ENCODE measurements at regions not wholly inside any gene's neighbourhood (a gene's known extent, or its start where the extent isn't known, plus 50 kb on each side); places are given as distances from the start of the nearest gene placed in this dataset.

DNA sequence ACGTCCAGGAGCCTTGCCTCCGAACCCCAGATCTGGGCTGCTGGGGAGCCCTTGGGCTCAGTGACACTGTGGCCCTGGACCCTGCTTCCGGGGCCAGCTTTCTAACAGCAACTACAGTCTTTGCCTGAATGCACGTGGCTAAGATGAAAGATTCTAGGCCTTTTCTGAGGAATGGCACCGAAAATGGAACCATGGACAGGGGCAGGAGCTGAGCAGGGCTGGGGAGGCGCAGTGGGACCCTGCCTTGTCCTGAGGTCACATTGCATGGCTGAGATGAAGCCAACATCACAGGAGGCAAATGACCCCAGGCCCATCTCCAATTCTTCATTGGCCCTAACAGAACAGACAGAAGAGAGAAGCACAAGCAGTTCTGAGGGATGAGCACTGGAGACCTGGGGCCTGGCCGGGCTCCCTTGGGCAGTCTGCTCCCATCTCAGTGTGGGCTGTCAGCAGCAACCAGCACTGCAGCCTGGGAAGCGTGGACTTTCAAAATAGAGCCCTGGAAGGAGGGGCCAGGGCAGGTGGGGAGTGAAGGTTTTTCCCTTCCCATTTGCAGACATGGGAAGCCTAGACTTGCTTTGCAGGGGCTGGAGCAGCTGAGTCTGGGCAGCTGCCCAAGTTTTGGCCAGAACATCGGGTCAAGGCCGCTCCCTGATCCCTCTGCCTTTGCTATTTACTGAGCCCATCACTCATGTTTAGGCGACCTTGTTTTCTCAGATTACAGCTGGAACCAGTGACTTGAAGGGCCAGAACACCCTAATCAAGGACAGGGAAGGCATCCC, 114.4 kb upstream of the TCERG1L start:
- no peak for DNase-seq (ENCODE audit: low spot score)

- no peak for DNase-seq (ENCODE audit: low spot score)
These were observed 115.0 kb upstream of the TCERG1L start for GRCh38 chr10:131426534-131426898.

- DNase-seq (ENCODE audit: low spot score): peak; percentile 22
These were observed 115.8 kb upstream of the TCERG1L start for GRCh38 chr10:131427281-131427680.

GRCh38 chr10:131427901-131428300, 116.4 kb upstream of the TCERG1L start:
- no peak for DNase-seq (ENCODE audit: low spot score)

DNA sequence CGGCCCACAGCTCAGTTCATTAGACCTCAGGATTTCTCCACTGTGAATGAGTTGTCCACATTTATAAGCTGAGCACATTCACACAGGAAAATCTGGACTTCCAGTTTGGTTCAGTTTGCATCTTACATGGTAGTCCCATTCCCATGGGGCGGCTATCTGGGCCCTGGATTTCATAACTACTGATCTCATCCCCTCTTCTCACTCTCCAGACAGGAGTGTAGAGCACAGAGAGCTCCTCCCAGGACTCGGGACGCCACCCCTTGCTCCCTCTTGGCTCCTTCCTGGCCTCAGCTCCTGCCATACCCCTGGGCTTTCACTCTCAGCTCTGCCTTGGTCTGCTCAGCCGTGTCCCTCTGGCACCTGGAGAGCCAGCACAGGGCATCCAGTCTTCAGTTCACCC, 117.6 kb upstream of the TCERG1L start:
- no peak for DNase-seq (ENCODE audit: low spot score)

DNA sequence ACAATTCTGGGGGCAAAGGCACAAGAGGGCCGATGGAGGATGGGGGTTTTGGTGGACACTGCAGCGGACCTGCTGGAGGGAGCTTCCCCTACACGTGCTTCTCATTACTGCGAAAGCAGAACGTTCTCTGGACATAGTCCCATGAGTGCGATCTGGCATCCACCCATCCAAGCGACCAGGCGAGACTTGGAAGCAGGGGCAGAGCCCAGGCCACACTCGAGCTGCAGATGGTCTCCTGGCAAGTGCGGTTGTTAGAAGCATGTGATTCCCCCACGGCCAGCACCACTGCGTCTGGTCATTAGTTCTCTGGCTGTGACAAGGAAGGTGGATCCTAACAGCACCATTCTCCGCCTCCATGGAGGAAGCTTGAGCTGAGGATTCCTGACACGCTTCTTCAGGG, 118.4 kb upstream of the TCERG1L start:
- DNase-seq (ENCODE audit: low spot score): no peak

DNA sequence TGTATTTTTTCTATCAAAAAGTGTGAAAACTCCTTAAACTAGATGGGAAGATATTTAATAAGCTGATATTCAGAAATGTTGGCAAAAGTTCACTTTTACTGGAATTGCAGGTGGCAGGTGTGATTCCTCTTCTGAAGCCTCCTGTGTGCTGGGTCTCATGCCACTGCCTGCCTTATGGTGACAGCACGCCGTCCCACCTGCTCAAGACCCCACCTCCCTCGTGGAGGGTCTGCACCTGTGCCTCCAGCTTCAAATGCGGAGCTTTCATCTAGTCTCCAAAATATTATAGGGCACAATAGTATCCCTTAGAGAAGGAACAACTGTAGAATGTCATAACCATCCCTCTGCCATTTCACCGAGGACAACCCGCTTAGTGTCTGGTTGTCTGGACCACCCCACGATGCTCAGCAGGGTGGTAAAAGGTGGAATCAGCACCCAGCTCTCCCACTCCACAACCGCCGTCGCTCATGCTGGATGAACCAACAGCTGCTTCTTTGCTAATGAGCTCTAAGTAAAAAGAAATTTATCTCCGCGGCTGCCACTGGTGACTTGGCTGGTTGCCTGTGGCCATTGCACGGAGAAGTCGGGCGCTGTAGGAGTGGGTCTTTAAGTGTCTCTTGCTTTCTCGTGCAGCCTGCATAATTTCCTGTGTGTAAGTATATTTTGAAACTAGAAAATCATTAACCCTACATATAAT, 119.3 kb upstream of the TCERG1L start:
- no peak for DNase-seq (ENCODE audit: low spot score)

DNA sequence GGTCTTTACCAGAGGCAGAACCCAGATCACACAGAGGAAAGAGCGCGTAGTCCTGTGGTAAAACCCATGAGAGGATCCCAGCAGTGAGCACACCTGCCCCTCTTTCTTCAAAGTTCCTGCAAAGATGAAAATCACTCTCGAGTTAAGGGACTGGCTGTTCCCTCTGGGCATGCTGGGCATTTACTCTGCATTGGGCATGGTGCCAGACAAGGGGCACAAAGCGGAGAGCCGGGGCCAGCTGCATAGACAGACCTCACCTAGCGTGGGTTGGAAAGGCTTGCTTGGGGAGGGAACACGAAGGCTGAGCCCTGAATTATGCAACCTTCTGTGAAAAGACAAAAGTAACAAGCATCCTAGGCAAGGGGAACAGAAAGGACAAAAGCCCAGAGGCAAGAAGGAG, 120.0 kb upstream of the TCERG1L start:
- no peak for DNase-seq (ENCODE audit: low spot score)

DNA sequence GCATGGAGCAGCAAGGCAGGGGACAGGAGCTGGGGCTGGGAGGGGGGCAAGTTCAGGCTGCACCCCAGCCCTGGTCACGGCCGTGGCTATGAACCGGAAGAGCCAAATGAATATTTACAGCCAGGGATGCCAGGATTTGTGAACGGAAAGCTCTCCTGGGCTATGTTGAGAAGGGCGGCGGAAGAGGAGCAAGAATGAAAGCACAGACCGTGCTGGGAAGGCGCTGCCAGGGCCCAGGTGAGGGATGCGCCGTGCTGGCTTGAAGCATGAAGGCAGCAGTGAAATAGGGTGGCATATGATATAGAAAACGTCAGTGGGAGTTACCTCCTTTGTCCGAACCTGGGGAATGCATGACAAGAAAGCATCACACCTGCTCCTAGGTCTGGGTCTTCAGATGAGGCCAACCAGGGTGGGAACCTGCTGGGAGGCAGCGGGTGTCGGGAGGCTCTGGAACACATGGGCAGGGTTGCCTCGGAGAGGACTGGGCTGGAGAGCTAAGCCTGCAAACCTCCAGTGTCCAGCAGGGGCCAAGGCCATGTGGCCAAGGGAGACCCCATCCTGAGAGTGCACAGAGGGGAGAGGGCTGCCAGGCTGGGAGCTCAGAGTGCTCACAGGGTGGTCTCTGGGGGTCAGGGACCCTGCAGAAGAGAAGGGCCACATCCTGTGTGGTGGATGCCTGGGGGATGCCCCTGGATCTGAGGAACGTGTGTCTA, 120.6 kb upstream of the TCERG1L start:
- DNase-seq (ENCODE audit: low spot score): no peak

DNA sequence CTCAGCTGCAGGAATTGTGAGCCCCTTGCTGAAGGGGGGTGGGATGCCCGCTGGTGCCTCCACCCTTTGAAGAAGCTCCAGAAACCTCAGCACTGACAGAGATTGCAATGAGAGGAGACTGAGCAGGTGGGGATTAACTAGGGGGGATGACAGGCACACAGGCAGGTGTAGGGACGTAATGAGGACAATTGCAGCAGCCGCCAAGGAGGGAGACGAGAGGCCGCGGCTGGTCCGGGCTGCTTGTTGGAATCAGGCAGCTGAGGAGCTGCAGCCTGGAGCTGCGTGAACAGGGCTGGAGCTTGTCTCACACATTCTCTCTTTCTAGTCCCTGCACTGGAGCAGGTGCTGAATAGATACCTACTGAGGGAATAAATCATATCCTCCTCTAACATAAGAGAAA, 122.0 kb upstream of the TCERG1L start:
- no peak for DNase-seq (ENCODE audit: low spot score)

DNA sequence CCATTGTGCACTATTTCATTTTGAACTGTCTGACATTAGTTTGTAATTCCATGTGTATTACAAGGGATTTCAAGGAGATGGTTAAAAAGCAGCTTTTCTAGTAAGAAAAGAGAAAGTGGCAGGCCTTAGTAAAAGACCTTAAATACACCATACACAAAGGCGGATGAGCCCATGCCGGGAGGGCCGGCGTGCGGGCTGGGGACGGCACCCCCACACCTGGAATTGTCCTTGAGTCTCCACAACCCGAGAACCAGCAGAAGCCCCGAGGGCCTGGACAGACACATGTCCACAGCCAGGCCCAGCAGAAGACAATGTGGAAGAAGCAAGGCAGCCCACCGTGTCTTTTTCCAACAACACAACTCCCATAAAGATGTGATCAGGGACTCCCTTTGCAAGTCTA, 123.7 kb upstream of the TCERG1L start:
- DNase-seq (ENCODE audit: low spot score): no peak

DNA sequence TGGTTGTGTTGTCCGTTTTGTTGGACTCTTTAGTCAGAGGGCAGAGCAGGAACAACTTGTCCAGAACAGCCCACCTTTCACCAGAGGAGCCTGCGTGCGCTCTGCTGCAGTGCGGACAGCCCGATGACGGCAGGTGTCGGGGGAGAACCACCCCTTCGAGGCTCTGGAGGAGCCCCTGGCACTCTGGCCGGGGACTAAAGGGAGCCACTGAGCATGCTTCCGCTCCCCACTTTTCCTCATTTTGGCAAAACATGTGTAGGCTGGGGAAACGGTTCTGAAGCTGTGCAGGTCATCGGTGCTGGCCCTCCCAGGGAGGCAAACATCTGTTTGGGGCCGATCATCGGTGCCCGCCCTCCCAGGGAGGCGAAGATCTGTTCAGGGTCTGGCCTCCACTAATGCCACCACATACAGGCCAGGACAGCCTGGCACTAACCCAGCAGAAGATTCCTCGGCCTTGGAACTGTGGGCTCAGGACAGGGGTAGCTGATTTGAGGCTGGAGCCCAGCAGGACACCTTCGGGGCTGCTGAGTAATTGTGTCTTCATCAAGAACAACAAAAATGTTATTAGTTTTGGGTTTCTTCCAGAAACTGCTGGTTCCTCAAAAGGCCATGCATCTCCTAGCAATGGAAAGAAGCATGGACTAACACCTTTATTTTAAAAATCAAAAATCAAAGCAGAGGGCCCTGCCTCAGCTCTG, 124.4 kb upstream of the TCERG1L start:
- DNase-seq (ENCODE audit: low spot score): no peak

DNA sequence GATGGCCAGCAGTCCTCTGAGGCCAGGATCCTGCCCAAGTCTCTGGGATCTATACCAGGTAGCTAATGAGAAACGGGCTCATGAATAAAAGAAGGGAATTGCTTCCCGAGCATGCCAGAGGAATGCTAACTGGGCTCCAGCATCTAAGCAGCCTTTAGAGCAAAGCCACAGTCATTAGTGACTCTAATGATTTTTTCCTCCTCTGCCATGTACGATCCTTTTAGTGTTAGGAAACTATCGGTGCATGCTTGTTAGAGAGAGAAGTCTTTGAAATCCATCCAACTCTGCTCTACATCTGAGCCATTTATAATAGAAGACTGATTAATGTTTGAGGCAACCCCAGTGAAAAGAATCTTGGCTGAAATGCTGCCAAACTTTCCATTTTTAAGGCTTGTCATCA, 124.9 kb upstream of the TCERG1L start:
- no peak for DNase-seq (ENCODE audit: low spot score)

- no peak for DNase-seq (ENCODE audit: low spot score)
These were observed 126.3 kb upstream of the TCERG1L start for GRCh38 chr10:131437556-131438475.

GRCh38 chr10:131438665-131439064, 127.1 kb upstream of the TCERG1L start:
- no peak for DNase-seq (ENCODE audit: low spot score)

GRCh38 chr10:131439705-131440104, 128.2 kb upstream of the TCERG1L start:
- DNase-seq (ENCODE audit: low spot score): no peak

DNA sequence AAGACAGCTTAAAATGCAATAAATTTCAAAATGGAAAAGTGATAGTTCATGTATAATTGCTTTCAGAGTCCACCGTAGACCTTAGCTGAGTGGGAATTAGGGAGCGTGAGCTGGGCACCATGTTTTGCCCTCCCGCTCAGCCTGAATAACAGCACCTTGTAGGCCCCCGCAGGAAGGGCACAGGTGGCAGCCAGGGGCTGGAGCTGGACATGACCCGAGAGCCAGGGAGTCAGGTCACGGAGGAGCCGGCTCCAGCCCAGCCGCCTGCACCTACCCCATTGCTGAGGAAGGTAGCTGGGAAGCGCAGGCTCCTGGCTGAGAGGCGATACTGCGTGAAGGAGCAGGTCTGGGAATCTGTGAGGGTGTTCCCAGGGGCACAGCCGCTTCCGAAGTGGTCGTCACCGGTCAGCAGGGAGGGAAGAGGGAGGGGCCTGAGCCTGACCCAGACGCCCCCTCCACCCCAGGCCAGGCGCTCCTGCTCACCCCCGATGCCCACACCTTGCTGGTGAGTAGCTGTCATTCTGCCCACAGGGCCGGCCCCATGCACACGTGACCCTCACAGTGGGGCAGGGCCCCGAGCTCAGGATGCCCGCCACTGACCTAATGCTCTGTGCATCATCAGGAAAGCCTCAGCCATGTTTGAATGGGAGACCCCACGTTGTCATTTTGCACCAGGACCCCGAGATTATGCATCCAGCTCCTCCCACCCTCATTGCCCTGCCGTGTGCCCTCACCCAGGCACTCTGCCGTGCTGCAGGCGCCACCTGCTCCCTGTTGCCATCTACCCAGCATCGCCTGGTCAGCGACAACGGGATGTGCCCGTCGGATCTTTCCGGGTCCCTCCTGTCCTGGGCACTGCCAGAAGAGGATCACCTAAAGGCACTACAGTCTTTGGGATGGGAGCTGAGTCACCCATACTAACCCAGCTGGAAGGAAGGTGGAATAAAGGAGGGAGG, 129.2 kb upstream of the TCERG1L start:
- DNase-seq (ENCODE audit: low spot score): no peak

- DNase-seq (ENCODE audit: low spot score): no peak
These were observed 130.8 kb upstream of the TCERG1L start for GRCh38 chr10:131442271-131442670.

DNA sequence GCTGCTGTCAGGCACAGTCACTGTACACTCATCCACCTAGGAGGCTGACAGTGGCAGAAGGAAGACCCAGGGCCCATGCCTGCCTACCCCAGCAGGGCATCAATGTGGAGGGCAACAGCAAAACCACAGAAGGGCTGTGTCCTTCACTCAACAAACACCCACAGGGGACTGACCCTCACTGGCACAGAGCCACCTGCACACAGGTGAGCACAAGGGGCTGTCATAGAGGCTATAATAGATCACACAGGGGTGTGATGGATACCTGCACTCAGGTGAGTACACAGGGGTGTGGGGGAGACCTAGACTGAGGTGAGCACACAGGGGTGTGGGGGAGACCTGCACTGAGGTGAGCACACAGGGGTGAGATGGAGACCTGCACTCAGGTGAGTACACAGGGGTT, 132.8 kb upstream of the TCERG1L start:
- no peak for DNase-seq (ENCODE audit: low spot score)

GRCh38 chr10:131444862-131445461, 133.4 kb upstream of the TCERG1L start:
- no peak for DNase-seq (ENCODE audit: low spot score)
